ENCODE measurements at regions not wholly inside any gene's neighbourhood (a gene's known extent, or its start where the extent isn't known, plus 50 kb on each side); places are given as distances from the start of the nearest gene placed in this dataset.

DNA sequence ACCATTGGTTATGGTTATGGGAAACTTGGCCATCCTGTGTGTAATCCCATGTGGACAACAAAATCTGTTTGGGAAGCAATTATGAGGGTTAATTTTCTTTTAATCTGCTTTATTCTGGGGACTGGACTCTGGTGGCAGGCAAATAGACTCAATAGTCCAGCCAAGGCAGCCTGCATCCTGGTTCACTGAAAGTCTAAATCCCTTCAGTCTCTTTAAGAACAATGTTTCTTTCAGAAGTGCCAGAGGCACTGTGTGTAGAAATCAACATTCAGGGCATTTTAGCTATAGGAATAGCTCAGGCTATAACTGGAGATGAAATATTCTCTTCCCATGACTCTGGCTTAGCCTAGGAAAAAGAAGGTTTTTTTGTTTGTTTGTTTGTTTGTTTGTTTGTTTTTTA lies 118.0 kb downstream of the SPATA31D1 start:
- no peak overlapping the region for H3K4me3 ChIP-seq (replicated peaks in 1 of 3; ENCODE audit: low read depth in 2 of 3, low read length in 3 of 3)
- H2AFZ ChIP-seq (ENCODE audit: insufficient read depth, low read depth, low read length, poor library complexity, severe bottlenecking) = no peak overlapping the region
- Mint-ChIP-seq H3K4me1 (no peaks in the 10 kb centered on the region), H3K4me3 (no peak overlapping the region), H3K36me3 (no peaks in the 10 kb centered on the region), H3K27ac (no peak overlapping the region), H3K9me3 (peaks cover 3 to 16% (median 11%) of the 10 kb centered on the region in 7 donors), H3K27me3 (ENCODE audit: low read depth in 3 of 3) (peaks cover 0 to 2% (median 0%) of the 10 kb centered on the region in 3 donors)
- H3K79me2 ChIP-seq (ENCODE audit: insufficient read depth, low read length) = no peaks in the 10 kb centered on the region
- H3K4me2 ChIP-seq (replicated peaks; ENCODE audit: extremely low read depth, low read length, poor library complexity, severe bottlenecking) = no peak overlapping the region
- no peaks in the 10 kb centered on the region for H4K20me1 ChIP-seq (ENCODE audit: insufficient read depth, low read length)
- intact Hi-C loops (cut with micrococcal nuclease) = no loop called here
- H3K4me1 ChIP-seq (ENCODE audit: control insufficient read depth in 1 of 2, insufficient read depth in 2 of 2, low read length in 2 of 2) = no peaks in the 10 kb centered on the region
- H3K9ac ChIP-seq (ENCODE audit: insufficient read depth, low read length, poor library complexity, severe bottlenecking) = no peak overlapping the region
- no peaks in the 10 kb centered on the region for H3K27me3 ChIP-seq (ENCODE audit: control insufficient read depth in 2 of 2, insufficient read depth in 2 of 2, low read length in 2 of 2)
- H3K36me3 ChIP-seq (replicated peaks in 1 of 2; ENCODE audit: control insufficient read depth in 1 of 2, insufficient read depth in 2 of 2, low read length in 2 of 2) = no peaks in the 10 kb centered on the region
- TF ChIP-seq, protein P1, sequence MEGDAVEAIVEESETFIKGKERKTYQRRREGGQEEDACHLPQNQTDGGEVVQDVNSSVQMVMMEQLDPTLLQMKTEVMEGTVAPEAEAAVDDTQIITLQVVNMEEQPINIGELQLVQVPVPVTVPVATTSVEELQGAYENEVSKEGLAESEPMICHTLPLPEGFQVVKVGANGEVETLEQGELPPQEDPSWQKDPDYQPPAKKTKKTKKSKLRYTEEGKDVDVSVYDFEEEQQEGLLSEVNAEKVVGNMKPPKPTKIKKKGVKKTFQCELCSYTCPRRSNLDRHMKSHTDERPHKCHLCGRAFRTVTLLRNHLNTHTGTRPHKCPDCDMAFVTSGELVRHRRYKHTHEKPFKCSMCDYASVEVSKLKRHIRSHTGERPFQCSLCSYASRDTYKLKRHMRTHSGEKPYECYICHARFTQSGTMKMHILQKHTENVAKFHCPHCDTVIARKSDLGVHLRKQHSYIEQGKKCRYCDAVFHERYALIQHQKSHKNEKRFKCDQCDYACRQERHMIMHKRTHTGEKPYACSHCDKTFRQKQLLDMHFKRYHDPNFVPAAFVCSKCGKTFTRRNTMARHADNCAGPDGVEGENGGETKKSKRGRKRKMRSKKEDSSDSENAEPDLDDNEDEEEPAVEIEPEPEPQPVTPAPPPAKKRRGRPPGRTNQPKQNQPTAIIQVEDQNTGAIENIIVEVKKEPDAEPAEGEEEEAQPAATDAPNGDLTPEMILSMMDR (IDR thresholded peaks at IDR 0.05) = no peak
- H3K9me3 ChIP-seq (replicated peaks in 1 of 2; ENCODE audit: control insufficient read depth in 1 of 2, insufficient read depth in 1 of 2, low read length in 2 of 2) = peaks cover 7 to 13% of the 10 kb centered on the region in 2 donors
- H3K27ac ChIP-seq (ENCODE audit: low read depth in 1 of 2, low read length in 2 of 2) = no peak overlapping the region
- no peak for DNase-seq

- Histone ChIP-seq H3K4me2 (replicated peaks; ENCODE audit: extremely low read depth, low read length, poor library complexity, severe bottlenecking) (no peak overlapping the region), H3K9ac (ENCODE audit: insufficient read depth, low read length, poor library complexity, severe bottlenecking) (no peak overlapping the region), H3K9me3 (replicated peaks in 1 of 2; ENCODE audit: control insufficient read depth in 1 of 2, insufficient read depth in 1 of 2, low read length in 2 of 2) (no peaks in the 10 kb centered on the region), H3K36me3 (replicated peaks in 1 of 2; ENCODE audit: control insufficient read depth in 1 of 2, insufficient read depth in 2 of 2, low read length in 2 of 2) (no peaks in the 10 kb centered on the region), H2AFZ (ENCODE audit: insufficient read depth, low read depth, low read length, poor library complexity, severe bottlenecking) (no peak overlapping the region), H3K27ac (ENCODE audit: low read depth in 1 of 2, low read length in 2 of 2) (no peak overlapping the region), H3K4me3 (replicated peaks in 1 of 3; ENCODE audit: low read depth in 2 of 3, low read length in 3 of 3) (no peak overlapping the region), H4K20me1 (ENCODE audit: insufficient read depth, low read length) (no peaks in the 10 kb centered on the region), H3K79me2 (ENCODE audit: insufficient read depth, low read length) (no peaks in the 10 kb centered on the region), H3K27me3 (ENCODE audit: control insufficient read depth in 2 of 2, insufficient read depth in 2 of 2, low read length in 2 of 2) (no peaks in the 10 kb centered on the region), H3K4me1 (ENCODE audit: control insufficient read depth in 1 of 2, insufficient read depth in 2 of 2, low read length in 2 of 2) (no peaks in the 10 kb centered on the region)
- Mint-ChIP-seq H3K4me1 (no peaks in the 10 kb centered on the region), H3K36me3 (no peaks in the 10 kb centered on the region), H3K9me3 (peaks cover 0 to 11% (median 0%) of the 10 kb centered on the region in 7 donors), H3K4me3 (no peak overlapping the region), H3K27ac (no peak overlapping the region), H3K27me3 (ENCODE audit: low read depth in 3 of 3) (peaks cover 0 to 2% (median 0%) of the 10 kb centered on the region in 3 donors)
- DNase-seq = no peak
- intact Hi-C loops (cut with micrococcal nuclease) = no loop called here
- no CpG with 5 or more reads among the region's 1 CpG for WGBS (ENCODE audit: insufficient coverage)
- TF ChIP-seq, protein P1 (IDR thresholded peaks at IDR 0.05) = no peak
Observed at GRCh38 chr9:82108474-82108873, 119.9 kb downstream of the SPATA31D1 start.

All from CD14-positive monocyte (primary cell).